Lower leg skin (tissue), 3 donors: ENCODE measurements at regions not wholly inside any gene's neighbourhood (a gene's known extent, or its start where the extent isn't known, plus 50 kb on each side); places are given as distances from the start of the nearest gene placed in this dataset.

Experiments used
- CTCF ChIP-seq, 3 donors: fragments of 450-650 bp; IDR thresholded peaks; one replicate each; pipeline ENCODE4 v1.5.1; 2016; ENCODE audit warnings: antibody characterized with exemption in 3 of 3, mild to moderate bottlenecking in 3 of 3, moderate library complexity in 2 of 3
- POLR2A ChIP-seq, 2 donors: fragments of 450-650 bp; IDR thresholded peaks; one replicate each; pipeline ENCODE4 v1.6.1; 2016 to 2017; ENCODE audit warnings: antibody characterized with exemption in 2 of 2, mild to moderate bottlenecking in 1 of 2, moderate library complexity in 1 of 2

DNA sequence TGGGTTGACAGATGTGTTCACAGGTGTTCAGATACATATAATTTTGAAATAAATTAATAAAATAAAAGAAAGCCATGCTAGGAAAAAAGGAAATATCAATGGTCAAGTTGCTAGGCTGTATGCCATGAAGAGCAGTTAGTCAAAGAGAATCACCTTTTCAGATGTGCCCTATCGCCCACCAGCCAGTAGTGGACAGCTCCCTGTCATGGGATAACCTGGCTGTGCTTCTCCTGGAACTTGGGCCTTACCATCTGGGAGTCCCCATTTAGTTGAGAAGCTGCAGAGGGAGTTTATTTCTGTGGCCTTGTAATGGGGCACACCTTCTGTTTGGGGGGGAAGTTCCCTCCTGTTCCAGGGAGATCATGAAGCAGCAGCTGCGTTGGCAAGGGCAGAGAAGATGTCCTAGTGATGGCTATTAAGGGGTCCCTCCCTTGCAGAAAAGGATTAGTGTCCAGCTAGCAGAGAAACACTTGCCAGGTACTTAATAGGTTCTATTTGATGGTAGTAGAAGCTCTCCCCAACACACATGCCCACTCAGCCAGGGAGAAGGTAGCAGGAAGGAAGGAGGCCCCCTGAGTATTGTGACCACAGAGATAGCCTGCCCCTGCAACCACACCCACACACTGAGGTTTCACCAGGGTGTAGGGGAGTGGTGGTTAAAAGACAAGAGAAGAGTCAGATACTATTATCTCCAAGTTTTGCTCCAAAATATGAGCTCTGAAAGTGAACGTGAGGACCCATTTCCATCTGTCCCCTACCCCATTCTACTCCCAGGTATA, 117.7 kb downstream of the B3GNT2 start:
- TF ChIP-seq CTCF (IDR thresholded peaks at IDR 0.05) (no peak), POLR2A (IDR thresholded peaks at IDR 0.05) (no peak)
